Gastroesophageal sphincter (tissue), 3 donors: ENCODE measurements at regions not wholly inside any gene's neighbourhood (a gene's known extent, or its start where the extent isn't known, plus 50 kb on each side); places are given as distances from the start of the nearest gene placed in this dataset.
"Not testable (repeated sequence)": the region's sequence is repeated elsewhere in the genome, so short reads cannot be mapped to it uniquely, and the experiment has no call there.

ENCODE experiments used
- CTCF ChIP-seq, 4 experiments: fragments of 200-600 bp in 2 of 4; fragments of 450-650 bp in 2 of 4; sonication (generic) in 1 of 4; IDR thresholded peaks; one replicate each; pipeline ENCODE4 v1.5.1; 2017 to 2019; ENCODE audit warnings: antibody characterized with exemption in 4 of 4, mild to moderate bottlenecking in 2 of 4, moderate library complexity in 2 of 4
- POLR2AphosphoS5 ChIP-seq: sonication (generic); formaldehyde crosslinking; IDR thresholded peaks from one replicate; pipeline ENCODE4 v1.6.1; 2017; ENCODE audit warnings: antibody characterized with exemption

GRCh38 chr9:42370172-42370571, 186.7 kb downstream of the SPATA31A6 start:
- not testable (repeated sequence) for TF ChIP-seq CTCF (IDR thresholded peaks at IDR 0.05); POLR2AphosphoS5
